Pancreas (tissue), 10 donors: ENCODE measurements at regions not wholly inside any gene's neighbourhood (a gene's known extent, or its start where the extent isn't known, plus 50 kb on each side); places are given as distances from the start of the nearest gene placed in this dataset.
A peak's percentile ranks its signal among the peaks of the same experiment; 100 is the strongest.

Experiments
- ATAC-seq, 4 donors: fragments of 200-7000 bp; cut with Tn5 transposase; one replicate each; pipeline versions ENCODE4 v1.8.0 to v1.9.1; 2020; ENCODE audit warnings: mild to moderate bottlenecking in 4 of 4, moderate library complexity in 4 of 4
- DNase-seq, 6 donors: peaks; one replicate each; pipeline ENCODE4 v3.0.0-alpha.2; 2020
- FAIRE-seq: peaks from 2 replicates; lab custom pipeline; 2012; peaks lifted over from hg19 to GRCh38; lab: Jason Lieb, UNC
- H3K27ac ChIP-seq, 4 donors: fragments of 200-600 bp; sonication (generic); 1 replicate in 3 of 4; 2 replicates in 1 of 4; pipeline versions ENCODE4 v1.5.0 to v1.8.0; 2020
- H3K27me3 ChIP-seq, 4 donors: fragments of 200-600 bp; one replicate each; pipeline ENCODE4 v1.8.0; 2021
- H3K36me3 ChIP-seq, 3 donors: fragments of 200-600 bp; sonication (generic) in 1 of 3; one replicate each; pipeline versions ENCODE4 v1.5.0 to v1.8.0; 2020 to 2021
- H3K4me1 ChIP-seq, 3 donors: fragments of 200-600 bp; one replicate each; pipeline ENCODE4 v1.8.0; 2021
- H3K4me3 ChIP-seq, 4 donors: fragments of 200-600 bp; sonication (generic) in 2 of 4; one replicate each; pipeline versions ENCODE4 v1.5.0 to v1.8.0; 2020 to 2021
- H3K9me3 ChIP-seq, 4 donors: fragments of 200-600 bp; one replicate each; pipeline ENCODE4 v1.8.0; 2021
- CTCF ChIP-seq, 4 donors: fragments of 200-600 bp; sonication (generic) in 3 of 4; IDR thresholded peaks; one replicate each; pipeline versions ENCODE4 v1.5.0 to v1.8.0; 2021; ENCODE audit warnings: antibody characterized with exemption in 4 of 4
- WGBS, 2 donors: extraction: QIAGEN DNeasy Blood & Tissue Kit; methylation state at CpG; one replicate each; pipeline ENCODE4 v1.1.7; 2013; 5-methylcytosine and 5-hydroxymethylcytosine counted together
- intact Hi-C, 3 donors: fragments of 100-400 bp; cut with DNase I; formaldehyde crosslinking; loops; one replicate each; pipeline versions ENCODE4 v1.11.1 to v1.14.2; 2022
- donor health status: healthy with polysubstance abuse.
- donor health status: DM: no; HTN: no; CAD: no; lungs with moderate emphysema.
- donor health status: DM: no; HTN: no; CAD: no.
- donor health status: control.
- donor health status: control.
- donor health status: Bipolar disorder and iron deficiency.
- donor health status: DM: yes; HTN: yes; CAD: no.
- donor health status: DM: no; HTN: no; CAD: no.
- donor health status: DM: no; HTN: no; CAD: no.
- donor health status: DM: yes; HTN: yes; CAD: no.

GRCh38 chr10:33036670-33037069, 78.6 kb upstream of the ITGB1 start:
- no peak for ATAC-seq
- Histone ChIP-seq H3K9me3 (no peaks in the 10 kb centered on the region), H3K4me1 (peaks cover 0 to 16% (median 7%) of the 10 kb centered on the region in 3 donors), H3K4me3 (no peak overlapping the region), H3K36me3 (no peaks in the 10 kb centered on the region), H3K27ac (no peak overlapping the region), H3K27me3 (no peaks in the 10 kb centered on the region)
- 95 to 96% methylated on average over 15 to 16 of the region's 16 CpGs for WGBS, 2 donors
- no peak for FAIRE-seq
- peak in 1 of 6 donors; percentile 61 for DNase-seq
- no peak for TF ChIP-seq CTCF (IDR thresholded peaks at IDR 0.05)
- intact Hi-C loops = no loop called here

GRCh38 chr10:33035411-33035810, 77.4 kb upstream of the ITGB1 start:
- DNase-seq = no peak
- Histone ChIP-seq H3K4me3 (no peak overlapping the region), H3K4me1 (peaks cover 0 to 6% (median 0%) of the 10 kb centered on the region in 3 donors), H3K27ac (no peak overlapping the region), H3K36me3 (no peaks in the 10 kb centered on the region), H3K9me3 (no peaks in the 10 kb centered on the region), H3K27me3 (no peaks in the 10 kb centered on the region)
- intact Hi-C loops = no loop called here
- TF ChIP-seq CTCF (IDR thresholded peaks at IDR 0.05) = no peak
- no peak for FAIRE-seq
- ATAC-seq = no peak
- 69 to 70% methylated on average over 3 of the region's 3 CpGs for WGBS, 2 donors

- DNase-seq (no peak), FAIRE-seq (no peak), ATAC-seq (no peak)
- 86 to 97% methylated on average over 1 of the region's 1 CpG for WGBS, 2 donors
- Histone ChIP-seq H3K36me3 (no peaks in the 10 kb centered on the region), H3K9me3 (no peaks in the 10 kb centered on the region), H3K4me1 (peaks cover 0 to 4% (median 0%) of the 10 kb centered on the region in 3 donors), H3K27ac (no peak overlapping the region), H3K4me3 (no peak overlapping the region), H3K27me3 (no peaks in the 10 kb centered on the region)
- intact Hi-C loops = no loop called here
- no peak for TF ChIP-seq CTCF (IDR thresholded peaks at IDR 0.05)
Measured at GRCh38 chr10:33034931-33035330, 76.9 kb upstream of the ITGB1 start.

GRCh38 chr10:33032654-33033151, 74.7 kb upstream of the ITGB1 start:
- Histone ChIP-seq H3K4me3 (no peak overlapping the region), H3K36me3 (no peaks in the 10 kb centered on the region), H3K27ac (peak overlapping the region in 1 of 4 donors; percentile 53), H3K4me1 (no peaks in the 10 kb centered on the region), H3K9me3 (no peaks in the 10 kb centered on the region), H3K27me3 (no peaks in the 10 kb centered on the region)
- TF ChIP-seq CTCF (IDR thresholded peaks at IDR 0.05) = no peak
- intact Hi-C loops = no loop called here
- DNase-seq = no peak
- WGBS, 2 donors = 40 to 42% methylated on average over 7 of the region's 7 CpGs
- FAIRE-seq = no peak
- peak in 3 of 4 donors; percentile 57 to 71 (median 63) for ATAC-seq

GRCh38 chr10:33031815-33032653, 74.0 kb upstream of the ITGB1 start:
- 65% methylated on average over 5 of the region's 5 CpGs for WGBS, 2 donors
- H3K4me1 ChIP-seq = no peaks in the 10 kb centered on the region
- FAIRE-seq (no peak), ATAC-seq (no peak), DNase-seq (no peak)
- H3K36me3 ChIP-seq = no peaks in the 10 kb centered on the region
- TF ChIP-seq CTCF (IDR thresholded peaks at IDR 0.05) = no peak
- no peak overlapping the region for H3K4me3 ChIP-seq
- intact Hi-C loops = no loop called here
- no peaks in the 10 kb centered on the region for H3K27me3 ChIP-seq
- peak overlapping the region in 1 of 4 donors; percentile 53 for H3K27ac ChIP-seq
- H3K9me3 ChIP-seq = no peaks in the 10 kb centered on the region
